Neural cell (in vitro differentiated cells): ENCODE measurements at regions not wholly inside any gene's neighbourhood (a gene's known extent, or its start where the extent isn't known, plus 50 kb on each side); places are given as distances from the start of the nearest gene placed in this dataset.

ENCODE experiments used
- H2AFZ ChIP-seq: fragments of 200-600, 300-800 bp; sonication (generic), shearing (Covaris generic); 2 replicates; pipeline ENCODE4 v1.6.0; 2014; ENCODE audit warnings: low read depth, mild to moderate bottlenecking, antibody characterized with exemption, low read length, moderate library complexity
- H3F3A ChIP-seq: fragments of 200-600 bp; shearing (Covaris generic); 2 replicates; pipeline ENCODE4 v1.6.1; 2016; ENCODE audit warnings: mild to moderate bottlenecking, moderate library complexity, mixed read lengths, antibody characterized with exemption, low read length; ENCODE audit not compliant: insufficient read depth, poor library complexity, severe bottlenecking
- H3K27ac ChIP-seq: fragments of 200-600, 300-800 bp; sonication (generic), shearing (Covaris generic); 2 replicates; pipeline ENCODE4 v1.5.1; 2014; ENCODE audit warnings: mild to moderate bottlenecking, low read length, moderate library complexity
- H3K27me3 ChIP-seq: fragments of 300-800, 200-600 bp; sonication (generic), shearing (Covaris generic); 2 replicates; pipeline ENCODE4 v1.6.0; 2014; ENCODE audit warnings: mild to moderate bottlenecking, low read depth, low read length, moderate library complexity; ENCODE audit not compliant: insufficient read depth
- H3K36me3 ChIP-seq: fragments of 300-800, 200-600 bp; sonication (generic), shearing (Covaris generic); 2 replicates; pipeline ENCODE4 v1.5.1; 2014; ENCODE audit warnings: mild to moderate bottlenecking, antibody characterized with exemption, low read length, moderate library complexity; ENCODE audit not compliant: insufficient read depth
- H3K4me2 ChIP-seq: fragments of 300-800, 200-600 bp; sonication (generic), shearing (Covaris generic); 2 replicates; pipeline ENCODE4 v1.6.0; 2014; ENCODE audit warnings: mild to moderate bottlenecking, low read length
- H3K4me3 ChIP-seq: fragments of 300-800, 200-600 bp; sonication (generic), shearing (Covaris generic); 2 replicates; pipeline ENCODE4 v1.5.1; 2014; ENCODE audit warnings: mild to moderate bottlenecking, low read length, moderate library complexity
- H3K79me2 ChIP-seq: fragments of 200-600 bp; shearing (Covaris generic); replicated peaks from 2 replicates; pipeline ENCODE4 v1.6.0; 2014; ENCODE audit warnings: mild to moderate bottlenecking, low read length, moderate library complexity; ENCODE audit not compliant: insufficient read depth
- H3K9ac ChIP-seq: fragments of 300-800, 200-600 bp; sonication (generic), shearing (Covaris generic); 2 replicates; pipeline ENCODE4 v1.6.1; 2016; ENCODE audit warnings: mild to moderate bottlenecking, low read length, mixed read lengths
- H3K9me2 ChIP-seq: fragments of 200-600 bp; shearing (Covaris generic); 2 replicates; pipeline ENCODE4 v1.6.1; 2016; ENCODE audit warnings: mild to moderate bottlenecking, low read length, mixed read lengths; ENCODE audit not compliant: insufficient read depth
- H3K9me3 ChIP-seq: fragments of 200-600, 300-800 bp; sonication (generic), shearing (Covaris generic); 2 replicates; pipeline ENCODE4 v1.6.1; 2016; ENCODE audit warnings: mild to moderate bottlenecking, mixed run types, low read length, moderate library complexity, mixed read lengths
- H4K20me1 ChIP-seq: fragments of 200-600 bp; shearing (Covaris generic); 2 replicates; pipeline ENCODE4 v1.6.1; 2016; ENCODE audit warnings: mild to moderate bottlenecking, mixed run types; ENCODE audit not compliant: insufficient read depth
- EP300 ChIP-seq: fragments of 450-650 bp; conservative IDR thresholded peaks from 2 replicates; pipeline ENCODE4 v1.6.1; 2014; ENCODE audit warnings: antibody characterized with exemption, mild to moderate bottlenecking, moderate library complexity; ENCODE audit not compliant: poor library complexity, severe bottlenecking
- EZH2 ChIP-seq: fragments of 200-600, 300-800 bp; shearing (Covaris generic), sonication (generic); IDR thresholded peaks from 2 replicates; pipeline ENCODE4 v1.6.1; 2014; ENCODE audit warnings: antibody characterized with exemption, low read length, borderline replicate concordance, mild to moderate bottlenecking; ENCODE audit not compliant: insufficient read depth, poor library complexity, severe bottlenecking
- MXI1 ChIP-seq: fragments of 450-650 bp; conservative IDR thresholded peaks from 2 replicates; pipeline ENCODE4 v1.6.1; 2014; ENCODE audit warnings: antibody characterized with exemption, mild to moderate bottlenecking; ENCODE audit not compliant: poor library complexity, severe bottlenecking
- POLR2AphosphoS5 ChIP-seq: IDR thresholded peaks from 2 replicates; pipeline ENCODE4 v1.6.1; 2012
- RAD21 ChIP-seq: fragments of 450-650 bp; conservative IDR thresholded peaks from 2 replicates; pipeline ENCODE4 v1.6.1; 2014; ENCODE audit warnings: antibody characterized with exemption, mild to moderate bottlenecking, moderate library complexity
- SMC3 ChIP-seq: fragments of 450-650 bp; conservative IDR thresholded peaks from 2 replicates; pipeline ENCODE4 v1.6.1; 2014; ENCODE audit warnings: antibody characterized with exemption, mild to moderate bottlenecking, moderate library complexity; ENCODE audit not compliant: poor library complexity
- TAF1 ChIP-seq: IDR thresholded peaks from 2 replicates; pipeline ENCODE4 v1.6.1; 2012; ENCODE audit warnings: low read depth
- TF ChIP-seq, protein P1 (sequence below): fragments of 450-650 bp; IDR thresholded peaks from 2 replicates; pipeline ENCODE4 v1.5.1; 2014; ENCODE audit warnings: antibody characterized with exemption, mild to moderate bottlenecking, moderate library complexity; ENCODE audit not compliant: poor library complexity, severe bottlenecking
- TF ChIP-seq, protein P2 (sequence below): IDR thresholded peaks from 2 replicates; pipeline ENCODE4 v1.6.1; 2012; ENCODE audit warnings: borderline replicate concordance

DNA sequence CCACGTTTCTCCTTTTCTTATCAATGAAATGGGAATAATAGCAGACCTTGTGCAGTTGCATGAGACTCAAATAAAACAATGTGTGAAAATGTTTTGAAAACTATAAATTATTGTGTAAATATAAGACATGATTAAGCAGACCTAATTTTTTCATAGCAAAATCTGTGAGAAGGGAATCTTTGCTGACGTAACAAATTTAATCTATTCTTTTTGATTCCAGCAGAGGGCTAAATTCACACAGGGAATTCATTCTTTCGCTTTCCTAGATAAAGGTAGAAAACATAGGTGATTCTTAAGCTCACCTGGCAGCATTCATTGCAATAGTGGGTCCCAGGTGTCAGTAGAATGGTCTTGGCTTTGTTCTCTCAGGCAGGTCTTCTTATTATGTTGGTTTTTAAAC, 450.0 kb upstream of the GCFC2 start:
- Histone ChIP-seq H4K20me1 (no peaks in the 10 kb centered on the region), H3K36me3 (no peaks in the 10 kb centered on the region), H3K4me2 (no peak overlapping the region), H3K27me3 (no peaks in the 10 kb centered on the region), H3F3A (no peaks in the 10 kb centered on the region), H3K9me2 (no peaks in the 10 kb centered on the region), H3K4me3 (no peak overlapping the region), H3K79me2 (no peaks in the 10 kb centered on the region), H3K9ac (no peak overlapping the region), H2AFZ (no peak overlapping the region), H3K9me3 (no peaks in the 10 kb centered on the region), H3K27ac (no peak overlapping the region)
- TF ChIP-seq TAF1 (no peak), EZH2 (no peak), MXI1 (no peak), EP300 (no peak), POLR2AphosphoS5 (no peak), RAD21 (no peak), SMC3 (no peak)
- TF ChIP-seq, protein P1, sequence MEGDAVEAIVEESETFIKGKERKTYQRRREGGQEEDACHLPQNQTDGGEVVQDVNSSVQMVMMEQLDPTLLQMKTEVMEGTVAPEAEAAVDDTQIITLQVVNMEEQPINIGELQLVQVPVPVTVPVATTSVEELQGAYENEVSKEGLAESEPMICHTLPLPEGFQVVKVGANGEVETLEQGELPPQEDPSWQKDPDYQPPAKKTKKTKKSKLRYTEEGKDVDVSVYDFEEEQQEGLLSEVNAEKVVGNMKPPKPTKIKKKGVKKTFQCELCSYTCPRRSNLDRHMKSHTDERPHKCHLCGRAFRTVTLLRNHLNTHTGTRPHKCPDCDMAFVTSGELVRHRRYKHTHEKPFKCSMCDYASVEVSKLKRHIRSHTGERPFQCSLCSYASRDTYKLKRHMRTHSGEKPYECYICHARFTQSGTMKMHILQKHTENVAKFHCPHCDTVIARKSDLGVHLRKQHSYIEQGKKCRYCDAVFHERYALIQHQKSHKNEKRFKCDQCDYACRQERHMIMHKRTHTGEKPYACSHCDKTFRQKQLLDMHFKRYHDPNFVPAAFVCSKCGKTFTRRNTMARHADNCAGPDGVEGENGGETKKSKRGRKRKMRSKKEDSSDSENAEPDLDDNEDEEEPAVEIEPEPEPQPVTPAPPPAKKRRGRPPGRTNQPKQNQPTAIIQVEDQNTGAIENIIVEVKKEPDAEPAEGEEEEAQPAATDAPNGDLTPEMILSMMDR: no peak
- TF ChIP-seq, protein P2, sequence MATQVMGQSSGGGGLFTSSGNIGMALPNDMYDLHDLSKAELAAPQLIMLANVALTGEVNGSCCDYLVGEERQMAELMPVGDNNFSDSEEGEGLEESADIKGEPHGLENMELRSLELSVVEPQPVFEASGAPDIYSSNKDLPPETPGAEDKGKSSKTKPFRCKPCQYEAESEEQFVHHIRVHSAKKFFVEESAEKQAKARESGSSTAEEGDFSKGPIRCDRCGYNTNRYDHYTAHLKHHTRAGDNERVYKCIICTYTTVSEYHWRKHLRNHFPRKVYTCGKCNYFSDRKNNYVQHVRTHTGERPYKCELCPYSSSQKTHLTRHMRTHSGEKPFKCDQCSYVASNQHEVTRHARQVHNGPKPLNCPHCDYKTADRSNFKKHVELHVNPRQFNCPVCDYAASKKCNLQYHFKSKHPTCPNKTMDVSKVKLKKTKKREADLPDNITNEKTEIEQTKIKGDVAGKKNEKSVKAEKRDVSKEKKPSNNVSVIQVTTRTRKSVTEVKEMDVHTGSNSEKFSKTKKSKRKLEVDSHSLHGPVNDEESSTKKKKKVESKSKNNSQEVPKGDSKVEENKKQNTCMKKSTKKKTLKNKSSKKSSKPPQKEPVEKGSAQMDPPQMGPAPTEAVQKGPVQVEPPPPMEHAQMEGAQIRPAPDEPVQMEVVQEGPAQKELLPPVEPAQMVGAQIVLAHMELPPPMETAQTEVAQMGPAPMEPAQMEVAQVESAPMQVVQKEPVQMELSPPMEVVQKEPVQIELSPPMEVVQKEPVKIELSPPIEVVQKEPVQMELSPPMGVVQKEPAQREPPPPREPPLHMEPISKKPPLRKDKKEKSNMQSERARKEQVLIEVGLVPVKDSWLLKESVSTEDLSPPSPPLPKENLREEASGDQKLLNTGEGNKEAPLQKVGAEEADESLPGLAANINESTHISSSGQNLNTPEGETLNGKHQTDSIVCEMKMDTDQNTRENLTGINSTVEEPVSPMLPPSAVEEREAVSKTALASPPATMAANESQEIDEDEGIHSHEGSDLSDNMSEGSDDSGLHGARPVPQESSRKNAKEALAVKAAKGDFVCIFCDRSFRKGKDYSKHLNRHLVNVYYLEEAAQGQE: no peak

DNA sequence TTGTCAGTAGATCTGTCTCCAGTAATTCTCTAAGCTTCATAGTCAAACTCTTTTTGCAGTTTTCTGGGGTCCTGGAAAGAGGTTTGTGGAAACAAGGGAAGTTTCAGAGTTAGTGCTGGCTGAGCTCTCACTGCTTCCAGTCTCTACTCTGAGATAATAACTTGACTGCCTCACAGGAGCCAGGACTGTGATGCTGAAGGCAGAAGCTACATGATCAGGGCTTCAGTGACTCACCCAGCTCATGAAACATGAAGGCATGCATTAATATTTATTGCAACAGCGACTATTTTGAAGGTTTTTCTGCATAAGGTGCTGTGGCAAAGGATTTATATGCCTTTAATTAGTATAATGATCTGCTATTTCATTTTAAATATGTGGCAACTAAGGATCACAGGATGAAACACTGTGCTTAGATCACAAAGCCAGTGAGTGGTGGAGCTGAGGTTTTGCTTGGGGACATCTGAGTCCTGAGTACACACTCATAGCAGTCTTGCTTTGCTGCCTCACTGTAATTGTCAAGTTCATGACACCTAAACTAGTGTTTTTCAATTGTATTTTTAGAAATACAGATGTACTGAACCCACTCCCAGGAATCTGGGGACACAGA, 448.4 kb upstream of the GCFC2 start:
- Histone ChIP-seq H3K27ac (no peak overlapping the region), H3K9me2 (no peaks in the 10 kb centered on the region), H3K9ac (no peak overlapping the region), H3K9me3 (no peaks in the 10 kb centered on the region), H4K20me1 (no peaks in the 10 kb centered on the region), H3K4me3 (no peak overlapping the region), H3K79me2 (no peaks in the 10 kb centered on the region), H3K27me3 (no peaks in the 10 kb centered on the region), H3K4me2 (no peak overlapping the region), H3F3A (no peaks in the 10 kb centered on the region), H3K36me3 (no peaks in the 10 kb centered on the region), H2AFZ (no peak overlapping the region)
- TF ChIP-seq, protein P2: no peak
- TF ChIP-seq SMC3 (no peak), TAF1 (no peak), EZH2 (no peak)
